ENCODE measurements at regions not wholly inside any gene's neighbourhood (a gene's known extent, or its start where the extent isn't known, plus 50 kb on each side); places are given as distances from the start of the nearest gene placed in this dataset. TPM values are rescaled to one million over a fixed set of nuclear protein-coding genes. Genes with fewer than 3 reads are reported as not detected.
"Not testable (repeated sequence)": the region's sequence is repeated elsewhere in the genome, so short reads cannot be mapped to it uniquely, and the experiment has no call there.

DNA sequence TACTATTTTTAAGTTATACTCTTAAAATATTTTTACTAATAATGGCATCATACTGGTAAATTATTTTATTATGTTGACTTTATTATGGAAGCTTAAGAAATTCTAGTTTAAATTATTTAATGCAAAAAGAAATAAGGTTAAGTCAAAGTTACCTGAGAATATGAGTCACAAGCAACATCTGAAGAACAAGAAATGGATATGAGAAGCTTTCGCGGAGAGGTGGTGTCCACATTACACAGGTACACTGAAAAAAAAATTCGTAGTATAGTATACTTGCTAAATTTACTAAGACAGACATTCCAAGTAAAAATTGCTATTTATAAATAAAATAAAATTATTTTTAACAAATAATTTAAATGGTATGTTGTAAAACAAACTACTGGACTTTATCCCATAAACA, 143.8 kb downstream of the AVL9 start:
- DNase-seq (ENCODE audit: low spot score), result no peak
- WGBS, result 93% methylated on average over 3 of the region's 3 CpGs
- H3K27me3 ChIP-seq (ENCODE audit: control insufficient read depth in 4 of 4, insufficient read depth in 4 of 4, low read length in 3 of 4), result no peaks in the 10 kb centered on the region
- H3K27ac ChIP-seq (ENCODE audit: low read depth in 1 of 2, low read length in 2 of 2), result no peak overlapping the region
- no peak overlapping the region for H3K9ac ChIP-seq (ENCODE audit: low read depth in 1 of 2, low read length in 2 of 2)
- no peak overlapping the region for H3K4me3 ChIP-seq (ENCODE audit: low read depth in 1 of 3, low read length in 3 of 3)
- no peak for TF ChIP-seq RAD21 (IDR thresholded peaks at IDR 0.05)
- no peak for TF ChIP-seq FOXA1 (IDR thresholded peaks at IDR 0.05)
- TF ChIP-seq JUND (IDR thresholded peaks at IDR 0.05), result no peak
- TF ChIP-seq HNF4A (conservative IDR thresholded peaks at IDR 0.05), result no peak
- TF ChIP-seq HNF4G (IDR thresholded peaks at IDR 0.05), result no peak
- no peak for TF ChIP-seq EGR1 (IDR thresholded peaks at IDR 0.05; ENCODE audit: low read depth in 2 of 2)
- no peak for TF ChIP-seq YY1 (IDR thresholded peaks at IDR 0.05)
- TF ChIP-seq, protein P1, sequence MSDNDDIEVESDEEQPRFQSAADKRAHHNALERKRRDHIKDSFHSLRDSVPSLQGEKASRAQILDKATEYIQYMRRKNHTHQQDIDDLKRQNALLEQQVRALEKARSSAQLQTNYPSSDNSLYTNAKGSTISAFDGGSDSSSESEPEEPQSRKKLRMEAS (IDR thresholded peaks at IDR 0.05), result no peak
- no peak for TF ChIP-seq NR2F2 (IDR thresholded peaks at IDR 0.05)
- TF ChIP-seq SP1 (IDR thresholded peaks at IDR 0.05), result no peak
- TF ChIP-seq GABPA (IDR thresholded peaks at IDR 0.05 in 1 of 2, conservative IDR thresholded peaks at IDR 0.05 in 1 of 2), result no peak
- TF ChIP-seq, protein P2, sequence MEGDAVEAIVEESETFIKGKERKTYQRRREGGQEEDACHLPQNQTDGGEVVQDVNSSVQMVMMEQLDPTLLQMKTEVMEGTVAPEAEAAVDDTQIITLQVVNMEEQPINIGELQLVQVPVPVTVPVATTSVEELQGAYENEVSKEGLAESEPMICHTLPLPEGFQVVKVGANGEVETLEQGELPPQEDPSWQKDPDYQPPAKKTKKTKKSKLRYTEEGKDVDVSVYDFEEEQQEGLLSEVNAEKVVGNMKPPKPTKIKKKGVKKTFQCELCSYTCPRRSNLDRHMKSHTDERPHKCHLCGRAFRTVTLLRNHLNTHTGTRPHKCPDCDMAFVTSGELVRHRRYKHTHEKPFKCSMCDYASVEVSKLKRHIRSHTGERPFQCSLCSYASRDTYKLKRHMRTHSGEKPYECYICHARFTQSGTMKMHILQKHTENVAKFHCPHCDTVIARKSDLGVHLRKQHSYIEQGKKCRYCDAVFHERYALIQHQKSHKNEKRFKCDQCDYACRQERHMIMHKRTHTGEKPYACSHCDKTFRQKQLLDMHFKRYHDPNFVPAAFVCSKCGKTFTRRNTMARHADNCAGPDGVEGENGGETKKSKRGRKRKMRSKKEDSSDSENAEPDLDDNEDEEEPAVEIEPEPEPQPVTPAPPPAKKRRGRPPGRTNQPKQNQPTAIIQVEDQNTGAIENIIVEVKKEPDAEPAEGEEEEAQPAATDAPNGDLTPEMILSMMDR (IDR thresholded peaks at IDR 0.05; ENCODE audit: low read depth, low read length, missing input control), result no peak
- TF ChIP-seq RXRA (IDR thresholded peaks at IDR 0.05), result no peak
- TF ChIP-seq TAF1 (conservative IDR thresholded peaks at IDR 0.05), result no peak
- TF ChIP-seq, protein P3, sequence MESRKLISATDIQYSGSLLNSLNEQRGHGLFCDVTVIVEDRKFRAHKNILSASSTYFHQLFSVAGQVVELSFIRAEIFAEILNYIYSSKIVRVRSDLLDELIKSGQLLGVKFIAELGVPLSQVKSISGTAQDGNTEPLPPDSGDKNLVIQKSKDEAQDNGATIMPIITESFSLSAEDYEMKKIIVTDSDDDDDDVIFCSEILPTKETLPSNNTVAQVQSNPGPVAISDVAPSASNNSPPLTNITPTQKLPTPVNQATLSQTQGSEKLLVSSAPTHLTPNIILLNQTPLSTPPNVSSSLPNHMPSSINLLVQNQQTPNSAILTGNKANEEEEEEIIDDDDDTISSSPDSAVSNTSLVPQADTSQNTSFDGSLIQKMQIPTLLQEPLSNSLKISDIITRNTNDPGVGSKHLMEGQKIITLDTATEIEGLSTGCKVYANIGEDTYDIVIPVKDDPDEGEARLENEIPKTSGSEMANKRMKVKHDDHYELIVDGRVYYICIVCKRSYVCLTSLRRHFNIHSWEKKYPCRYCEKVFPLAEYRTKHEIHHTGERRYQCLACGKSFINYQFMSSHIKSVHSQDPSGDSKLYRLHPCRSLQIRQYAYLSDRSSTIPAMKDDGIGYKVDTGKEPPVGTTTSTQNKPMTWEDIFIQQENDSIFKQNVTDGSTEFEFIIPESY (IDR thresholded peaks at IDR 0.05), result no peak
- TF ChIP-seq, protein P4, sequence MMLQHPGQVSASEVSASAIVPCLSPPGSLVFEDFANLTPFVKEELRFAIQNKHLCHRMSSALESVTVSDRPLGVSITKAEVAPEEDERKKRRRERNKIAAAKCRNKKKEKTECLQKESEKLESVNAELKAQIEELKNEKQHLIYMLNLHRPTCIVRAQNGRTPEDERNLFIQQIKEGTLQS (IDR thresholded peaks at IDR 0.05), result no peak
- H3K4me1 ChIP-seq (ENCODE audit: control insufficient read depth in 4 of 4, insufficient read depth in 4 of 4, low read length in 3 of 4), result no peaks in the 10 kb centered on the region
- H3K9me3 ChIP-seq (ENCODE audit: control insufficient read depth in 4 of 4, low read length in 3 of 4), result no peaks in the 10 kb centered on the region
- H3K36me3 ChIP-seq (ENCODE audit: control insufficient read depth in 4 of 4, insufficient read depth in 3 of 4, low read depth in 1 of 4, low read length in 3 of 4), result no peaks in the 10 kb centered on the region

DNA sequence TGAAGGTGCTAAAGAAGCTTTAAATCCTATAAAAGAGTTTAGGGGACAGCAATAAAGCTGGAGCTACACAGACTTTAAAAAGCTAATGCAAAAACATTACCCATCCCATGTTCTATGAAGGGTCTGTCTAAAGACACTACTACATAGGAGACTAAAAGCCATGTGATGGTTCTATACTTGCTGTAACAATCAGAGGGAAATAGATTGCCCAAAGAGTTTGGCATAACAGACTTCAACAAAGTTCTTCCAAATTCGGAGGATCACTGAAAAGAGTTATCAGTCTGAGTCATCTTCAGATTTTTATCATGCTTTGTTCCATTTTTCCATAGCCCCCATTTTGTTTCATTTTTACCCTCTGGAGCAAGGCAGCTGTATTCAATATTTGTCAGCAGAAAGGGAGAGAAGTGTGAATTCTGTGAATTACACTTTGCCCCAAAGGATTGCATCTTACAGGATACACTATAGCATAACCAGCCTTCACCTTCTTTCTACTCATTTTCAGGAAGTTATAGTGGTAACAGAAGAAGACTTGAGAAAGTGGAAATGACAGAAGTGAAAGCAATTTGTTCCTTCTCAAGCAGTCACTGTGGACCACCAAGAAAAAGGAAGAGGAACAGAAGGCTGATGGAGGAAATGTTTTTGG, 143.3 kb downstream of the AVL9 start:
- not testable (repeated sequence) for H3K27ac ChIP-seq (ENCODE audit: low read depth in 1 of 2, low read length in 2 of 2); H3K4me1 ChIP-seq (ENCODE audit: control insufficient read depth in 4 of 4, insufficient read depth in 4 of 4, low read length in 3 of 4); H3K27me3 ChIP-seq (ENCODE audit: control insufficient read depth in 4 of 4, insufficient read depth in 4 of 4, low read length in 3 of 4); H3K9ac ChIP-seq (ENCODE audit: low read depth in 1 of 2, low read length in 2 of 2); H3K36me3 ChIP-seq (ENCODE audit: control insufficient read depth in 4 of 4, insufficient read depth in 3 of 4, low read depth in 1 of 4, low read length in 3 of 4); H3K4me3 ChIP-seq (ENCODE audit: low read depth in 1 of 3, low read length in 3 of 3); H3K9me3 ChIP-seq (ENCODE audit: control insufficient read depth in 4 of 4, low read length in 3 of 4); DNase-seq (ENCODE audit: low spot score)
- WGBS, result 70% methylated on average over 1 of the region's 1 CpG

Small RNA genes lying in the stretch of these regions (small RNA-seq; reads per million reads assigned to genes)
- gene AC018645.1 (not detected), gene MIR550A2 (not detected), gene RF00322 (not detected)
